H1 (cell line): ENCODE measurements at regions not wholly inside any gene's neighbourhood (a gene's known extent, or its start where the extent isn't known, plus 50 kb on each side); places are given as distances from the start of the nearest gene placed in this dataset.

Experiments
- CTCF ChIA-PET: fragments of 300-600 bp; sonication (Branson Sonifier 250); formaldehyde crosslinking; loops from one replicate; lab custom pipeline; 2021; ENCODE audit not compliant: partially characterized antibody; lab: Charles Lee
- POLR2A ChIA-PET: fragments of 300-600 bp; sonication (Branson Sonifier 250); formaldehyde crosslinking; loops from one replicate; lab custom pipeline; 2021; ENCODE audit warnings: inconsistent platforms; ENCODE audit not compliant: partially characterized antibody; lab: Charles Lee
- DNase-seq, 2 experiments: peaks; one replicate each; pipeline versions ENCODE4 v3.0.0 to v3.0.0-alpha.2; 2010 to 2022; ENCODE audit warnings: low spot score in 2 of 2, low read depth in 1 of 2, mixed read lengths in 1 of 2
- FAIRE-seq: peaks from 2 replicates; lab custom pipeline; 2011; peaks lifted over from hg19 to GRCh38; lab: Jason Lieb, UNC
- H2AFZ ChIP-seq: 2 replicates; pipeline ENCODE4 v1.8.1; 2012; ENCODE audit warnings: low read length, inconsistent platforms
- H2AK5ac ChIP-seq: 2 replicates; pipeline ENCODE4 v1.6.1; 2013; ENCODE audit warnings: low read depth, low read length
- H2BK120ac ChIP-seq: replicated peaks from 2 replicates; pipeline ENCODE3; 2013; ENCODE audit warnings: low read depth, low read length, inconsistent platforms
- H2BK12ac ChIP-seq: 2 replicates; pipeline ENCODE4 v1.6.1; 2013; ENCODE audit warnings: low read depth, low read length
- H2BK15ac ChIP-seq: 2 replicates; pipeline ENCODE4 v1.6.1; 2013; ENCODE audit warnings: low read length
- H2BK20ac ChIP-seq: 2 replicates; pipeline ENCODE4 v1.6.1; 2013; ENCODE audit warnings: low read length
- H2BK5ac ChIP-seq: 2 replicates; pipeline ENCODE4 v1.6.1; 2013; ENCODE audit warnings: low read depth, low read length
- H3K14ac ChIP-seq: 2 replicates; pipeline ENCODE4 v1.6.1; 2013; ENCODE audit warnings: inconsistent platforms; ENCODE audit not compliant: insufficient read length
- H3K18ac ChIP-seq: 2 replicates; pipeline ENCODE4 v1.6.1; 2013; ENCODE audit warnings: low read length; ENCODE audit errors: extremely low read depth
- H3K23ac ChIP-seq: 2 replicates; pipeline ENCODE4 v1.6.1; 2013; ENCODE audit warnings: inconsistent platforms; ENCODE audit not compliant: insufficient read length
- H3K23me2 ChIP-seq: 2 replicates; pipeline ENCODE4 v1.6.1; 2013; ENCODE audit warnings: low read depth, low read length
- H3K27ac ChIP-seq: 2 replicates; pipeline ENCODE4 v1.6.1; 2011; ENCODE audit warnings: low read depth, low read length, inconsistent platforms
- H3K27me3 ChIP-seq, 4 experiments: replicated peaks in 1 of 4; 1 replicate in 1 of 4; 2 replicates in 3 of 4; pipeline versions ENCODE4 v1.6.1 to v1.8.1; 2011 to 2013; ENCODE audit warnings: low read length in 3 of 4, mild to moderate bottlenecking in 3 of 4, inconsistent platforms in 2 of 4, mixed read lengths in 2 of 4, moderate library complexity in 1 of 4; ENCODE audit not compliant: control insufficient read depth in 3 of 4, insufficient read depth in 3 of 4; ENCODE audit errors: extremely low read depth in 1 of 4
- H3K36me3 ChIP-seq, 4 experiments: 2 replicates each; pipeline versions ENCODE4 v1.6.1 to v1.8.1; 2011 to 2013; ENCODE audit warnings: mild to moderate bottlenecking in 4 of 4, low read length in 3 of 4, moderate library complexity in 2 of 4, control low read depth in 1 of 4, inconsistent platforms in 1 of 4; ENCODE audit not compliant: insufficient read depth in 4 of 4, control insufficient read depth in 2 of 4
- H3K4ac ChIP-seq: replicated peaks from 2 replicates; pipeline ENCODE3; 2013; ENCODE audit warnings: low read length, low read depth, mixed read lengths, inconsistent platforms; ENCODE audit not compliant: insufficient read length
- H3K4me1 ChIP-seq, 4 experiments: replicated peaks in 1 of 4; 1 replicate in 1 of 4; 2 replicates in 3 of 4; pipeline versions ENCODE4 v1.6.1 to v1.8.1; 2011 to 2013; ENCODE audit warnings: low read length in 3 of 4, inconsistent platforms in 2 of 4, mixed read lengths in 1 of 4; ENCODE audit not compliant: insufficient read depth in 4 of 4, control insufficient read depth in 3 of 4
- H3K4me2 ChIP-seq, 2 experiments: 2 replicates each; pipeline versions ENCODE4 v1.6.1 to v1.8.1; 2011 to 2013; ENCODE audit warnings: low read depth in 2 of 2, low read length in 2 of 2, control low read depth in 1 of 2, inconsistent platforms in 1 of 2, mild to moderate bottlenecking in 1 of 2; ENCODE audit not compliant: insufficient read depth in 1 of 2
- H3K4me3 ChIP-seq, 4 experiments: fragments of 200-600, 300-600 bp in 1 of 4; sonication (generic), shearing (Covaris generic), sonication (Bioruptor Twin) in 1 of 4; 2 replicates each; pipeline versions ENCODE4 v1.5.1 to v1.8.1; 2011 to 2016; ENCODE audit warnings: low read length in 4 of 4, low read depth in 3 of 4, control low read depth in 2 of 4, inconsistent platforms in 2 of 4, mild to moderate bottlenecking in 2 of 4, mixed read lengths in 1 of 4, moderate library complexity in 1 of 4; ENCODE audit not compliant: insufficient read depth in 2 of 4; ENCODE audit errors: extremely low read depth in 1 of 4
- H3K56ac ChIP-seq: replicated peaks from 2 replicates; pipeline ENCODE3; 2013; ENCODE audit warnings: low read depth, mild to moderate bottlenecking, mixed read lengths, low read length, inconsistent platforms; ENCODE audit not compliant: insufficient read length
- H3K79me1 ChIP-seq: 2 replicates; pipeline ENCODE4 v1.6.1; 2013; ENCODE audit warnings: low read depth, low read length, control low read depth
- H3K79me2 ChIP-seq, 2 experiments: 2 replicates each; pipeline versions ENCODE4 v1.6.1 to v1.8.1; 2012 to 2013; ENCODE audit warnings: low read length in 2 of 2, mild to moderate bottlenecking in 2 of 2, inconsistent platforms in 1 of 2; ENCODE audit not compliant: insufficient read depth in 2 of 2, control insufficient read depth in 1 of 2
- H3K9ac ChIP-seq, 4 experiments: replicated peaks in 1 of 4; 1 replicate in 1 of 4; 2 replicates in 3 of 4; pipeline versions ENCODE4 v1.6.1 to v1.8.1; 2011 to 2013; ENCODE audit warnings: low read depth in 3 of 4, low read length in 3 of 4, control low read depth in 2 of 4, mild to moderate bottlenecking in 2 of 4, moderate library complexity in 2 of 4, inconsistent platforms in 1 of 4; ENCODE audit errors: extremely low read depth in 1 of 4
- H3K9me3 ChIP-seq, 2 experiments: 2 replicates each; pipeline versions ENCODE4 v1.6.1 to v1.8.1; 2012 to 2013; ENCODE audit warnings: mild to moderate bottlenecking in 2 of 2, moderate library complexity in 2 of 2, control low read depth in 1 of 2, inconsistent platforms in 1 of 2, low read depth in 1 of 2, low read length in 1 of 2, mixed read lengths in 1 of 2; ENCODE audit not compliant: insufficient read depth in 2 of 2
- H4K20me1 ChIP-seq, 2 experiments: replicated peaks in 1 of 2; 2 replicates each; pipeline versions ENCODE3 to v1.8.1; 2011 to 2013; ENCODE audit warnings: inconsistent platforms in 2 of 2, low read length in 2 of 2, mild to moderate bottlenecking in 1 of 2; ENCODE audit not compliant: insufficient read depth in 2 of 2, control insufficient read depth in 1 of 2
- H4K5ac ChIP-seq: 2 replicates; pipeline ENCODE4 v1.6.1; 2013; ENCODE audit warnings: low read length, low read depth, mixed read lengths, inconsistent platforms; ENCODE audit not compliant: insufficient read length
- H4K8ac ChIP-seq: 2 replicates; pipeline ENCODE4 v1.8.0; 2013; ENCODE audit warnings: mild to moderate bottlenecking, moderate library complexity, low read length, inconsistent platforms; ENCODE audit not compliant: insufficient read depth; ENCODE audit errors: extremely low read depth
- H4K91ac ChIP-seq: replicated peaks from 2 replicates; pipeline ENCODE3; 2013; ENCODE audit warnings: low read length, mixed read lengths, inconsistent platforms; ENCODE audit not compliant: insufficient read length
- ASH2L ChIP-seq: fragments of 200-600, 300-600 bp; sonication (generic); IDR thresholded peaks from one replicate; pipeline ENCODE4 v1.7.1; 2017; ENCODE audit warnings: low read length
- ATF3 ChIP-seq: IDR thresholded peaks from 2 replicates; pipeline ENCODE4 v1.6.1; 2011; ENCODE audit warnings: low read depth, mild to moderate bottlenecking, low read length; ENCODE audit not compliant: insufficient read depth
- CBX8 ChIP-seq: fragments of 300-800, 300-1000 bp; sonication (generic); IDR thresholded peaks from 2 replicates; pipeline ENCODE4 v1.7.1; 2016; ENCODE audit warnings: low read depth, low read length, borderline replicate concordance
- E2F6 ChIP-seq: IDR thresholded peaks from 2 replicates; pipeline ENCODE4 v1.6.1; 2012; ENCODE audit warnings: inconsistent platforms
- GABPA ChIP-seq: IDR thresholded peaks from 2 replicates; pipeline ENCODE4 v1.6.1; 2011; ENCODE audit warnings: mild to moderate bottlenecking, low read length, moderate library complexity, borderline replicate concordance; ENCODE audit not compliant: insufficient read depth
- JUN ChIP-seq: IDR thresholded peaks from 2 replicates; pipeline ENCODE4 v1.6.1; 2011; ENCODE audit warnings: low read depth, mild to moderate bottlenecking, improper control_type of control experiment, low read length
- JUND ChIP-seq: IDR thresholded peaks from 2 replicates; pipeline ENCODE4 v1.6.1; 2011; ENCODE audit warnings: mild to moderate bottlenecking, improper control_type of control experiment, low read length
- KDM1A ChIP-seq: fragments of 200-600, 300-600 bp; sonication (generic); IDR thresholded peaks from 2 replicates; pipeline ENCODE4 v1.7.1; 2016; ENCODE audit warnings: mild to moderate bottlenecking, low read length, borderline replicate concordance
- KDM4A ChIP-seq: IDR thresholded peaks from one replicate; pipeline ENCODE4 v1.7.1; 2012; ENCODE audit warnings: low read depth, mild to moderate bottlenecking, moderate library complexity, low read length, inconsistent platforms; ENCODE audit not compliant: severe bottlenecking
- RBBP5 ChIP-seq: IDR thresholded peaks from 2 replicates; pipeline ENCODE4 v1.7.1; 2012; ENCODE audit warnings: low read depth, mild to moderate bottlenecking, inconsistent platforms, low read length, moderate library complexity, borderline replicate concordance
- SIRT6 ChIP-seq: IDR thresholded peaks from one replicate; pipeline ENCODE4 v1.7.1; 2012; ENCODE audit warnings: low read length, inconsistent platforms
- TAF1 ChIP-seq: IDR thresholded peaks from 2 replicates; pipeline ENCODE4 v1.6.1; 2011; ENCODE audit warnings: mild to moderate bottlenecking, low read depth, low read length
- YY1 ChIP-seq: IDR thresholded peaks from 2 replicates; pipeline ENCODE4 v1.6.1; 2011; ENCODE audit warnings: low read depth, mild to moderate bottlenecking, low read length

- Histone ChIP-seq H4K8ac (no peak overlapping the region), H4K91ac (no peak overlapping the region), H2AFZ (no peak overlapping the region), H3K23me2 (no peaks in the 10 kb centered on the region), H3K56ac (no peak overlapping the region), H3K23ac (no peak overlapping the region), H2BK15ac (no peak overlapping the region), H3K14ac (no peak overlapping the region), H3K36me3 (no peaks in the 10 kb centered on the region), H2BK120ac (no peak overlapping the region), H4K5ac (no peak overlapping the region), H3K79me2 (no peaks in the 10 kb centered on the region), H3K79me1 (no peaks in the 10 kb centered on the region), H3K4me1 (no peaks in the 10 kb centered on the region), H4K20me1 (no peaks in the 10 kb centered on the region), H3K4me3 (no peak overlapping the region), H2BK20ac (no peak overlapping the region), H2BK12ac (no peak overlapping the region), H3K27ac (no peak overlapping the region), H3K9ac (no peak overlapping the region), H3K18ac (no peak overlapping the region), H3K27me3 (no peaks in the 10 kb centered on the region), H2AK5ac (no peak overlapping the region), H3K4me2 (no peak overlapping the region), H3K4ac (no peak overlapping the region), H3K9me3 (no peaks in the 10 kb centered on the region), H2BK5ac (no peak overlapping the region)
- DNase-seq (no peak), FAIRE-seq (no peak)
- ChIA-PET POLR2A (no interaction called here), CTCF (interaction anchor here (0.6 to 1.3 kb wide), 3 partner anchors 178 to 1250 kb away, joined by 3 to 5 read pairs (median 3); no protein-coding TSS in a partner anchor)
- TF ChIP-seq E2F6 (no peak), TAF1 (no peak), KDM4A (no peak), CBX8 (no peak), ASH2L (no peak), YY1 (no peak), GABPA (no peak), SIRT6 (no peak), RBBP5 (no peak), JUND (no peak), KDM1A (no peak), ATF3 (no peak), JUN (no peak)
Measured at GRCh38 chr3:144865948-144866347, 894.3 kb downstream of the DIPK2A start.
